Spleen (tissue), 7 donors: ENCODE measurements at regions not wholly inside any gene's neighbourhood (a gene's known extent, or its start where the extent isn't known, plus 50 kb on each side); places are given as distances from the start of the nearest gene placed in this dataset.

ENCODE experiments used
- POLR2A ChIP-seq, 3 donors: fragments of 450-650 bp; IDR thresholded peaks; one replicate each; pipeline ENCODE4 v1.5.1; 2017; ENCODE audit warnings: antibody characterized with exemption in 3 of 3, mild to moderate bottlenecking in 1 of 3
- TF ChIP-seq, protein P1 (sequence below), 11 experiments: fragments of 200-600 bp in 7 of 11; fragments of 450-650 bp in 4 of 11; sonication (generic) in 4 of 11; IDR thresholded peaks in 8 of 11; conservative IDR thresholded peaks in 3 of 11; 1 replicate in 7 of 11; 2 replicates in 4 of 11; pipeline versions ENCODE4 v1.4.0 to v1.8.0; 2016 to 2021; ENCODE audit warnings: antibody characterized with exemption in 11 of 11, inconsistent platforms in 4 of 11, mild to moderate bottlenecking in 1 of 11
- donor health status: DM: no; HTN: no; CAD: no; lungs with moderate emphysema.
- donor health status: DM: no; HTN: no; CAD: no.
- donor health status: DM: no; HTN: no; CAD: no.

DNA sequence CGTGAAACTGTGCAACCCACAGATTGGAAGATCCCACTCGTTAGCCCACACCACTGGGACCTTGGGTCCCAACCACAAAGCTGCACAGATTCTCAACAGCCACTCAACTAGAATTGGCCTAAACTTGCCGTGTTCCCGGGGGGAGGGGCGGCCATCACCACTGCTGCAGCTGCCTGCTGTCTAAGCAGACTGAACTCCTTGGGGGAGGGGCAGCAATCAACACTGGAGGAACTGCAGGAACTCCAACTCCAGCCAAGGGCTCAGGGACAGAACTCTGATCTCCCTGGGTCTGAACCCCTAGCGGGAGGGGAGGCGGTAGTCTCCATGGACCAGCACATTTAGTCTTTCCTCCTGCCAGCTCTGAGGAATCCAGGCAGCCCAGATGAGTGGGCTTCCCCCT, 205.9 kb downstream of the RSL24D1 start:
- TF ChIP-seq, protein P1, sequence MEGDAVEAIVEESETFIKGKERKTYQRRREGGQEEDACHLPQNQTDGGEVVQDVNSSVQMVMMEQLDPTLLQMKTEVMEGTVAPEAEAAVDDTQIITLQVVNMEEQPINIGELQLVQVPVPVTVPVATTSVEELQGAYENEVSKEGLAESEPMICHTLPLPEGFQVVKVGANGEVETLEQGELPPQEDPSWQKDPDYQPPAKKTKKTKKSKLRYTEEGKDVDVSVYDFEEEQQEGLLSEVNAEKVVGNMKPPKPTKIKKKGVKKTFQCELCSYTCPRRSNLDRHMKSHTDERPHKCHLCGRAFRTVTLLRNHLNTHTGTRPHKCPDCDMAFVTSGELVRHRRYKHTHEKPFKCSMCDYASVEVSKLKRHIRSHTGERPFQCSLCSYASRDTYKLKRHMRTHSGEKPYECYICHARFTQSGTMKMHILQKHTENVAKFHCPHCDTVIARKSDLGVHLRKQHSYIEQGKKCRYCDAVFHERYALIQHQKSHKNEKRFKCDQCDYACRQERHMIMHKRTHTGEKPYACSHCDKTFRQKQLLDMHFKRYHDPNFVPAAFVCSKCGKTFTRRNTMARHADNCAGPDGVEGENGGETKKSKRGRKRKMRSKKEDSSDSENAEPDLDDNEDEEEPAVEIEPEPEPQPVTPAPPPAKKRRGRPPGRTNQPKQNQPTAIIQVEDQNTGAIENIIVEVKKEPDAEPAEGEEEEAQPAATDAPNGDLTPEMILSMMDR (IDR thresholded peaks at IDR 0.05 in 8 of 11, conservative IDR thresholded peaks at IDR 0.05 in 3 of 11) = no peak
- no peak for TF ChIP-seq POLR2A (IDR thresholded peaks at IDR 0.05)
